OCI-LY1 (cell line): ENCODE measurements at regions not wholly inside any gene's neighbourhood (a gene's known extent, or its start where the extent isn't known, plus 50 kb on each side); places are given as distances from the start of the nearest gene placed in this dataset.

ENCODE experiments used
- H2AFZ ChIP-seq: fragments of 200-600 bp; sonication (generic), shearing (Covaris generic); 2 replicates; pipeline ENCODE4 v1.6.0; 2014; ENCODE audit warnings: antibody characterized with exemption, mild to moderate bottlenecking, low read length
- H3F3A ChIP-seq: fragments of 200-600 bp; sonication (generic), shearing (Covaris generic); 2 replicates; pipeline ENCODE4 v1.6.0; 2014; ENCODE audit warnings: mild to moderate bottlenecking, antibody characterized with exemption, low read length, moderate library complexity; ENCODE audit not compliant: insufficient read depth
- H3K27ac ChIP-seq: fragments of 200-600 bp; sonication (generic); 2 replicates; pipeline ENCODE4 v1.5.1; 2014; ENCODE audit warnings: low read length, mixed run types, mild to moderate bottlenecking, low read depth; ENCODE audit not compliant: poor library complexity, severe bottlenecking
- H3K27me3 ChIP-seq: fragments of 200-600 bp; sonication (generic); 2 replicates; pipeline ENCODE4 v1.6.0; 2014; ENCODE audit warnings: antibody characterized with exemption, mild to moderate bottlenecking, low read length, moderate library complexity; ENCODE audit not compliant: insufficient read depth
- H3K36me3 ChIP-seq: fragments of 200-600 bp; sonication (generic); 2 replicates; pipeline ENCODE4 v1.6.1; 2014; ENCODE audit warnings: mild to moderate bottlenecking, antibody characterized with exemption, low read length, moderate library complexity, mixed read lengths; ENCODE audit not compliant: insufficient read depth
- H3K4me1 ChIP-seq: fragments of 200-600 bp; sonication (generic); 2 replicates; pipeline ENCODE4 v1.5.1; 2014; ENCODE audit warnings: mild to moderate bottlenecking, low read length, moderate library complexity; ENCODE audit not compliant: insufficient read depth, severe bottlenecking
- H3K4me2 ChIP-seq: fragments of 200-600 bp; sonication (generic), shearing (Covaris generic); 2 replicates; pipeline ENCODE4 v1.6.1; 2014; ENCODE audit warnings: low read length
- H3K4me3 ChIP-seq: fragments of 200-600 bp; sonication (generic); 2 replicates; pipeline ENCODE4 v1.5.1; 2014; ENCODE audit warnings: low read length, low read depth, mild to moderate bottlenecking, mixed read lengths; ENCODE audit not compliant: poor library complexity, severe bottlenecking
- H3K79me2 ChIP-seq: fragments of 200-600 bp; shearing (Covaris generic); 2 replicates; pipeline ENCODE4 v1.6.1; 2016; ENCODE audit warnings: mixed run types, low read length, mixed read lengths; ENCODE audit not compliant: insufficient read depth
- H3K9ac ChIP-seq: fragments of 200-600 bp; sonication (generic), shearing (Covaris generic); 2 replicates; pipeline ENCODE4 v1.6.1; 2014; ENCODE audit warnings: mild to moderate bottlenecking, low read length, mixed read lengths
- H3K9me2 ChIP-seq: fragments of 200-600 bp; sonication (generic), shearing (Covaris generic); 2 replicates; pipeline ENCODE4 v1.6.1; 2014; ENCODE audit warnings: low read depth, mild to moderate bottlenecking, low read length, mixed read lengths
- H3K9me3 ChIP-seq: fragments of 200-600 bp; shearing (Covaris generic); 2 replicates; pipeline ENCODE4 v1.6.1; 2014; ENCODE audit warnings: low read length, mixed read lengths
- H4K20me1 ChIP-seq: fragments of 200-600 bp; sonication (generic), shearing (Covaris generic); 2 replicates; pipeline ENCODE4 v1.6.0; 2016; ENCODE audit warnings: mild to moderate bottlenecking, low read length; ENCODE audit not compliant: insufficient read depth
- EZH2 ChIP-seq: fragments of 200-600 bp; sonication (generic), shearing (Covaris generic); IDR thresholded peaks from 2 replicates; pipeline ENCODE4 v1.8.0; 2017; ENCODE audit warnings: borderline replicate concordance, mixed run types, mild to moderate bottlenecking, antibody characterized with exemption, low read length, moderate library complexity, mixed read lengths
- TF ChIP-seq, protein P1 (sequence below): fragments of 200-600 bp; sonication (generic), shearing (Covaris generic); IDR thresholded peaks from 2 replicates; pipeline ENCODE4 v1.5.1; 2017; ENCODE audit warnings: mild to moderate bottlenecking, antibody characterized with exemption, low read length, moderate library complexity, mixed read lengths

DNA sequence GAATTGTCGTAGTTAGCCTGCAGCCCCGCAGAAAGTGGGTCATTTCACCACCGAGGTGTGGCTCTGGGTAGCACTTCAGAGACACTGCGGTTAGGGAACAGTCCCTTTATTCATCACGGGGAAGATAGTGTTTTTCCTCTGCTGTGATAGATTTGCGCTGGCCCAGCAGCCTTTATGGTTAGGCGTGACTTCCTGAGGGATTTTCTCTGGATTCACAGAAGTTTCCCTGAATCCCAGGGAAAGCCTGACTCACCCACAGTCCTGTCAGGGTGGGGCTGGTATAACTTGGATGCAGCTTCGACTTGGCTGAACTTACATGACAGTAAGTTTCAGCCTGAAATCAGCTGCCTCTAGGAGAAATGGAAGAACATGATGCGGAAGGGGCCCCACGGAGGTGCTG, 196.3 kb upstream of the HHIP start:
- H3K79me2 ChIP-seq: no peaks in the 10 kb centered on the region
- H3K4me1 ChIP-seq: no peaks in the 10 kb centered on the region
- H3K36me3 ChIP-seq: no peaks in the 10 kb centered on the region
- no peak overlapping the region for H3K9ac ChIP-seq
- TF ChIP-seq EZH2: no peak
- TF ChIP-seq, protein P1, sequence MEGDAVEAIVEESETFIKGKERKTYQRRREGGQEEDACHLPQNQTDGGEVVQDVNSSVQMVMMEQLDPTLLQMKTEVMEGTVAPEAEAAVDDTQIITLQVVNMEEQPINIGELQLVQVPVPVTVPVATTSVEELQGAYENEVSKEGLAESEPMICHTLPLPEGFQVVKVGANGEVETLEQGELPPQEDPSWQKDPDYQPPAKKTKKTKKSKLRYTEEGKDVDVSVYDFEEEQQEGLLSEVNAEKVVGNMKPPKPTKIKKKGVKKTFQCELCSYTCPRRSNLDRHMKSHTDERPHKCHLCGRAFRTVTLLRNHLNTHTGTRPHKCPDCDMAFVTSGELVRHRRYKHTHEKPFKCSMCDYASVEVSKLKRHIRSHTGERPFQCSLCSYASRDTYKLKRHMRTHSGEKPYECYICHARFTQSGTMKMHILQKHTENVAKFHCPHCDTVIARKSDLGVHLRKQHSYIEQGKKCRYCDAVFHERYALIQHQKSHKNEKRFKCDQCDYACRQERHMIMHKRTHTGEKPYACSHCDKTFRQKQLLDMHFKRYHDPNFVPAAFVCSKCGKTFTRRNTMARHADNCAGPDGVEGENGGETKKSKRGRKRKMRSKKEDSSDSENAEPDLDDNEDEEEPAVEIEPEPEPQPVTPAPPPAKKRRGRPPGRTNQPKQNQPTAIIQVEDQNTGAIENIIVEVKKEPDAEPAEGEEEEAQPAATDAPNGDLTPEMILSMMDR: no peak
- H3K27me3 ChIP-seq: no peaks in the 10 kb centered on the region
- no peaks in the 10 kb centered on the region for H3F3A ChIP-seq
- no peaks in the 10 kb centered on the region for H4K20me1 ChIP-seq
- no peak overlapping the region for H3K4me3 ChIP-seq
- H3K4me2 ChIP-seq: no peak overlapping the region
- no peak overlapping the region for H3K27ac ChIP-seq
- H3K9me2 ChIP-seq: no peaks in the 10 kb centered on the region
- H3K9me3 ChIP-seq: no peaks in the 10 kb centered on the region
- H2AFZ ChIP-seq: no peak overlapping the region

DNA sequence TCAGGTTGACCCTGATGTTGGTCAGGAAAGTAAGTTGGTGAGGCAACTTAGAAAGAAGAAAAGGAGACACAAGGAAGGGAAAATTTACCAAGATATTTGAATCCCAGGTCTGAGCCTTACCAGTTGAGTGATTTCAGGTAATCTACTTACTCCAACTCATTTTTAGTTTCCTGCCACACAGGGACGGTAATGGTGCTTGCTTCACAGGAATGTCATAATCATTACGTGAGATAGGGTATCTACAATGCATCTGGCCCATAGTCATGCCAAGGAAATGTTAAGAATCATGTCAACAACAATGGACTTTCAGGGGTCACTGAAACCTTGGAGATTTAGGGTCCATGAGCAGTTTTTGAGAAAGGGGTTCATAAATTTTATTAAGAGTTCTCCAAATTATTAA, 195.4 kb upstream of the HHIP start:
- Histone ChIP-seq H3K79me2 (no peaks in the 10 kb centered on the region), H3K4me1 (no peaks in the 10 kb centered on the region), H3K27me3 (no peaks in the 10 kb centered on the region), H3K27ac (no peak overlapping the region), H4K20me1 (no peaks in the 10 kb centered on the region), H3K9me2 (no peaks in the 10 kb centered on the region), H3K36me3 (no peaks in the 10 kb centered on the region), H3K4me2 (no peak overlapping the region), H3K9me3 (no peaks in the 10 kb centered on the region), H3F3A (no peaks in the 10 kb centered on the region), H3K9ac (no peak overlapping the region), H2AFZ (no peak overlapping the region), H3K4me3 (no peak overlapping the region)
- TF ChIP-seq, protein P1: no peak
- TF ChIP-seq EZH2: no peak

DNA sequence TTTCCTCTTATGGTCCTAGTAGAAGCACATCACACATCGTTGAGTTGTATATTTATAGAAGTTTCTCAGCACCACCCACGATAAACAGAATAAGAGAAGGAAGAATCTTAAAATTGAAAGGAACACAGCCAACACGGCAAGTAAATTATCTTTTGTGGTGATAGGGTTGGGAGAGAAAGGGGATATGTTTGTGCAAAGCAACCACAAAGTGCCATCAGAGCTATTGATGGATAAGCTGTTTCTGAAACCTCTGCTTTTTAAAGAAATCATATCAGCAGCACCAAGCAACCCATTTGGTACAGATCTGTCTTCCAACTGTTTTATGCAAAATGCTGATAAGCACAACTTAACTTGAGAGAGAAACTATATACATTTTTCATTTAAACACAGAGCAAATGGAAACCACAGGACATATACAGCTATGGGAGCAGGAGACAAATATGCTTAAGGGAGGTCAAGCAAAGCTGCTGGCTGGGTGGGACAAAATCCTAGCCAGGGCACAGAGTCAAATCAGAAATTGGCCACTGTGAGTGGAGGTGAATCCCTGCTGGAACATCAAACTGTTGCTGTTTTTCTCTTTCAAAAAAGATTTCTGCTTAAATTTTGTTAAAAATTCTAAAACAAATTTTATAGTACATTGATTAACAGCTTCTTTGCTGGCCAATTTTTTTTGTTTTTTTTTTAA, 194.0 kb upstream of the HHIP start:
- Histone ChIP-seq H3K27me3 (no peaks in the 10 kb centered on the region), H3K27ac (no peak overlapping the region)

More for the DNA sequence above, 194.0 kb upstream of the HHIP start:
- TF ChIP-seq EZH2: no peak
- TF ChIP-seq, protein P1: no peak
- H3K9ac ChIP-seq: no peak overlapping the region
- H3K9me3 ChIP-seq: no peaks in the 10 kb centered on the region
- no peaks in the 10 kb centered on the region for H3K4me1 ChIP-seq
- no peak overlapping the region for H3K4me3 ChIP-seq
- H3K79me2 ChIP-seq: no peaks in the 10 kb centered on the region
- H3K4me2 ChIP-seq: no peak overlapping the region
- no peaks in the 10 kb centered on the region for H3K36me3 ChIP-seq
- no peaks in the 10 kb centered on the region for H3K9me2 ChIP-seq
- H3F3A ChIP-seq: no peaks in the 10 kb centered on the region
- no peak overlapping the region for H2AFZ ChIP-seq
- H4K20me1 ChIP-seq: no peaks in the 10 kb centered on the region
